HG03342 (cell line): ENCODE measurements at regions not wholly inside any gene's neighbourhood (a gene's known extent, or its start where the extent isn't known, plus 50 kb on each side); places are given as distances from the start of the nearest gene placed in this dataset.

Source experiments
- ATAC-seq: cut with Tn5 transposase; IDR thresholded peaks from one replicate; pipeline ENCODE4 v1.9.1; 2021; ENCODE audit warnings: mild to moderate bottlenecking, moderate library complexity; ENCODE audit not compliant: unreplicated experiment

DNA sequence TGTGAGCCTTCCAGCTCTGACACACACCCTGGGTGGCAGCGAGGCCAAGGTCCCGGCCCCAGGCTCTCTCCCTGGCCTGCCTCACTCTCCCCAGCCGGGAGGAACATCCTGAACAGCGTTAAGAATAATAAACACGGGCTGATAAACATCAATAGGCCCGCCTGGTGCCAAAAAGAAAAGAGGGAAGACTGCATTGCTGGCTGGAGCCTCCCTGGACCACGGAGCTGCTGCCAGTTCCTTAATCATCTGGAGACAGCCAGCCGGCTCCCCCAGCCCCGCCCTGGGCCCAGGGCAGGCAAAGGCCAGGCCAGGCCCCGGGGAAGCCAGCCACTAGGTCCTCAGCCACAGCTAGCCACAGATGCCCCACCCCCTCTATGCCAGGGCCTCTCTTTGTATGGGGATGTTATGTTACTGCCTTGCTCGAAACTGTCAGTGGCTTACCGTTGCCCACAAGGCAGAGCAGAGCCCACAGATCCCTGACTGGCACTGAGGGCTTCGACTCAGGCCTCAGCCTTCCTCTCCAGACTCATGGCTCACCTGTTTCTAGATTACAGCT, 293.7 kb downstream of the DYSF start:
- ATAC-seq, result no peak

DNA sequence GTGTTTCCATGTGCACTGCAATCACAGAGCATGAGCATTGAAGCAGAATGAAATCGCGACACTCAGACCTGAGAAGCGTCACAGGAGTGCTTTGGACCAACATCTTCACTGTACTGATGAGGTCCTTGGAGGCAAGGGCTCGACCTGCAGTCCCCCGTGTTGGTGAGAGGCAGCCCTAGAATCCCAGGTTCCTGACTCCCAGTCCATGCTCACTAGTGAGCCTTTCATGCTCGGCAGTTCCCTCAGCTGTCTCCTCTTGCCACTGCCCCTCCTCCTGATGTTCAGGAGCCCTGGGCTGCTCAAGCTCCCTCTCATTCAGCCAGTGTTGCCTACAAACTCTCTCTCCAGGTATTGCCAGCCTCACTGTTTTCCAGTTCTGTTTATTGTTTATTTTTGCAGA, 291.4 kb downstream of the DYSF start:
- no peak for ATAC-seq

DNA sequence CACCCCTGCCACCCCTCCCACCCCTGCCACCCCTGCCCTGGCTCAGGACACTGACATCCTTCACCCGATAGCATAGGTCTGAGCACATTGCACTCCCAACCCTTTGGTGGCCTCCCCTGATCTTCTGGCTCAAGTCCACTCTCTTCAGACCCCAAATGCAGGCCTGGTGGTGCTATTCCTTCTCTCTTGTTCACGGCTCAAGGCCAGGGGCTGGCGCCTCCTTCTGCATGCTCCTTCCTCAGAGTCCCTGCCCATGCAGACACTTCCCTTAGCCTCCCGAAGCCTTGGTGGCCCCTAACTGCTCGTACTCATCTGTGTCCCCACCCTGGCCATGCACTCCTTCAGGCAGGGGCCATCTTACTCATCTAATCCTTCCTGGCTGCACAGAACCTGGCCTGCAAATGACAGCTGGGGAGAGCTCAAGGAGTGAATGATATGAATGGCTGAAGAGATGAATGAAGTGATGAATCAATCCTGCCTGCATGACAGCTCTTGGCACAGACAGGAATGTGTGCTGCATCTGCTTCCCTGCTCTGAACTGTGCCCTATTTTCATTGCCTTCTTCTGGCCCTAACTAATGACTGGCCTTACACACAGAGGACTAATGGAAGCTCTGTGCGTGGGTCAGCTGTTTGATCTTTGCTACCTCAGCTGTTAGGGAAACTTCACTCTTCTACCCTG, 290.8 kb downstream of the DYSF start:
- no peak for ATAC-seq

DNA sequence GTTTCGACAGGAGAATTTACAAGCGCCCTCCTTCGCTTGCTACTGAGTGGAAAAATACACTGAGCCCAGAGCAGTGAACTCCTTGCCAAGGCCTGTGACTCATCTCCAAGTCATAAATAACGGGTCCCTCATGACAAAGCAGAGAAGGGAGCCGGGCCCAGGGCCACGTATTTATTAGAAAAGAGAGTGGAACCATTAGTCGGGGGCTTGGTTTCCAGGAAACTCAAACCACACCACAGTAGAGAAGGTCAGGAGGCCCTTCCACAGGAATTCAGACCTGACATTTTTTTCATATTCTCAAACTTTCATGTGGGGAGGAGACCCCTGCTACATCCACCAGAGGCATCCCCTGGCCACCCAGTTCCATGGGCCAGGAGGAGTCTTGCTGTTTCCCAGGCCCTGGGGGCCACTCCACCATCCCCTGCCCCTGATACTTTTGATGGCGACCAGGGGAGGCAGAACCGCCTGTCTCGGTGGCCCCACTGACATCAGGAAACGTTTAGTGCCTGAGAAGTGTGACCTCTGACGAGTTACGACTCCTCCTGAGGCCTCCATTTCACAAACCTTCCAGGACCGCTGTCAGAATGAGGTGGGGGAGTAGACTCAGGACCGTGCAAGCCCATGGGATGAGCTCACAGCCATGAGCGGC, 289.7 kb downstream of the DYSF start:
- no peak for ATAC-seq

DNA sequence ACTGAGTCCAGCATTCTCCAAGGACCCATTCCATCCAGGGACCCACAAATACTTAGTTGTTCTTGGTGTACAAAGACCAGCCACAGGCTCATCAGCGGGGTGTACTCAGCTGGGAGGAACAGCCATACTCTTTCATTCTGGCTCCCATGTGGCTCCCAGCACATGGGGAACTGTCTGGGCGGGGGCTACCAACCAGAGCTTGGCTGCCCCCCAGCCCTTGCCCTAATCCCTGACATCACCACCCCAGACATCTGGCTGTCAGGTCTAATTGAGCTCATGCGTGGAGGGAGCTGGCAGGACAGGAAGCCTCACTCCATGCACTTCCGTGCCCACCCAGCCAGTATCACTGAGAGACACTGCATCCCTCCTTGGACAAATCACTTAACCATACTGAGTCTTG, 283.6 kb downstream of the DYSF start:
- ATAC-seq, result no peak

DNA sequence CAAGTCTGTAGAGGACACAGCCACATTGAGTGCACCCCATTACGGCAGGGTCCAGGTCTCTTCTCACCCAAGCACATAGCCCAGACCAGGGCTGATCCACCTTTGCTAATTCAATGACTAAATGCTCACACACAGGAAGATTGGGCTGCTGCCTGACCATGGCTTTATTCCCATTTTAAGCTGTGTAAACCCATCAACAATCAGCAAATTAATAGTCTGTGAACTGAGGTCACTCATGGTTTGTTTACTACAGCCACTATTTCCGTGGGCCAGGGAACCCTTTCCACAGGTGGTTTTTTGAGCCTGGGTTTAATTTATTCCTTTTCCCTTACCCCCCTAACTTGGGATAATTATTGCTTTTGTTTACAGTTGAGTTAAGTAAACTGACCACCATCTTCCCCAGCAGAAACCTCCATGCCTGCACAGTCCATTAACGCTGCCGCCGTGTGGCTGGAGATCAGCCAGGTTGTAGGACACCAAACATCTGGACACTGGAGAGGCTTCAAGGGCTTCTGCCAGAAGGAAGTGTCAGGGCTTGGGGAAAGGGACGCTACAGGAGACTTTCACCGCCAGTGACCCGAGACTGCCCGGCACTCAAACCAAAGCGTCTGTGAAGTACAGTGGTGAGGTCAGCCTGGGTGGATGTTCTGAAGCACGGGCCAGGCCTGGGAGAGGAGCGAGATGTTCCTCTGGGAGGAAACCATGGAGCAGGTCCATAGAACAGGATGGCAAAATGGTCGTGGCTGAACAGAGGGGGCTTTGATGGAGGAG, 282.9 kb downstream of the DYSF start:
- ATAC-seq, result no peak
